ENCODE measurements at regions not wholly inside any gene's neighbourhood (a gene's known extent, or its start where the extent isn't known, plus 50 kb on each side); places are given as distances from the start of the nearest gene placed in this dataset.

- POLR2A ChIA-PET, result no interaction called here
- no peaks in the 10 kb centered on the region for H4K20me1 ChIP-seq (replicated peaks; ENCODE audit: control insufficient read depth, extremely low read depth, insufficient read depth, low read length)
- H3K4me1 ChIP-seq (ENCODE audit: control insufficient read depth, extremely low read depth, insufficient read depth, low read length), result no peaks in the 10 kb centered on the region
- H3K9ac ChIP-seq (replicated peaks; ENCODE audit: extremely low read depth, insufficient read depth, low read length), result no peak overlapping the region
- no peak overlapping the region for H2AFZ ChIP-seq (ENCODE audit: low read depth, low read length)
- H3K4me3 ChIP-seq (replicated peaks in 1 of 3; ENCODE audit: insufficient read depth in 1 of 3, low read depth in 1 of 3, low read length in 3 of 3), result no peak overlapping the region
- no peaks in the 10 kb centered on the region for H3K27me3 ChIP-seq (ENCODE audit: control insufficient read depth in 2 of 2, insufficient read depth in 2 of 2, low read length in 2 of 2)
- no TSS peak for BruUV-seq (replicated peaks)
- CTCF ChIA-PET, result interaction anchor here (0.7 to 1.6 kb wide), 3 partner anchors 9 to 240 kb away, joined by 3 to 5 read pairs (median 3); no protein-coding TSS in a partner anchor
- H3K4me2 ChIP-seq (ENCODE audit: insufficient read depth, low read length), result no peak overlapping the region
- TF ChIP-seq EZH2 (IDR thresholded peaks at IDR 0.05; ENCODE audit: borderline replicate concordance, low read depth, low read length, severe bottlenecking) (no peak), MAX (IDR thresholded peaks at IDR 0.05; ENCODE audit: insufficient read depth, insufficient read length) (no peak), MYC (IDR thresholded peaks at IDR 0.05; ENCODE audit: low read depth, low read length) (no peak), CTCF (IDR thresholded peaks at IDR 0.05; ENCODE audit: extremely low read depth in 1 of 2, insufficient read depth in 1 of 2, low read depth in 1 of 2, low read length in 2 of 2) (no peak), FOS (IDR thresholded peaks at IDR 0.05; ENCODE audit: borderline replicate concordance, insufficient read depth, low read length) (no peak)
- DNase-seq (ENCODE audit: low read depth, low spot score) (no peak), FAIRE-seq (no peak)
- dilution Hi-C loops (cut with MboI; ENCODE audit: extremely low pct_ligation_motif_present, low sequenced_read_pairs), result no loop called here
- H3K36me3 ChIP-seq (ENCODE audit: control insufficient read depth in 2 of 2, extremely low read depth in 1 of 2, insufficient read depth in 2 of 2, low read length in 2 of 2), result no peaks in the 10 kb centered on the region
- no peak overlapping the region for H3K27ac ChIP-seq (ENCODE audit: insufficient read depth, low read depth, low read length)
- no peaks in the 10 kb centered on the region for H3K79me2 ChIP-seq (ENCODE audit: control insufficient read depth, insufficient read depth, low read length)
- intact Hi-C loops (cut with micrococcal nuclease), result no loop called here
- no peaks in the 10 kb centered on the region for H3K9me3 ChIP-seq (replicated peaks; ENCODE audit: control insufficient read depth, insufficient read depth, low read length)
- no peaks in the 10 kb centered on the region for H3K9me1 ChIP-seq (replicated peaks; ENCODE audit: control insufficient read depth, extremely low read depth, insufficient read depth, low read length)
These were observed 1224.0 kb upstream of the CDH18 start for GRCh38 chr5:21212026-21212425.

- no peaks in the 10 kb centered on the region for H3K9me1 ChIP-seq (replicated peaks; ENCODE audit: control insufficient read depth, extremely low read depth, insufficient read depth, low read length)
- H3K9me3 ChIP-seq (replicated peaks; ENCODE audit: control insufficient read depth, insufficient read depth, low read length), result no peaks in the 10 kb centered on the region
- no peaks in the 10 kb centered on the region for H4K20me1 ChIP-seq (replicated peaks; ENCODE audit: control insufficient read depth, extremely low read depth, insufficient read depth, low read length)
- no TSS peak for BruUV-seq (replicated peaks)
- H3K36me3 ChIP-seq (ENCODE audit: control insufficient read depth in 2 of 2, extremely low read depth in 1 of 2, insufficient read depth in 2 of 2, low read length in 2 of 2), result no peaks in the 10 kb centered on the region
- no peaks in the 10 kb centered on the region for H3K4me1 ChIP-seq (ENCODE audit: control insufficient read depth, extremely low read depth, insufficient read depth, low read length)
- TF ChIP-seq FOS (IDR thresholded peaks at IDR 0.05; ENCODE audit: borderline replicate concordance, insufficient read depth, low read length) (no peak), CTCF (IDR thresholded peaks at IDR 0.05; ENCODE audit: extremely low read depth in 1 of 2, insufficient read depth in 1 of 2, low read depth in 1 of 2, low read length in 2 of 2) (no peak), EZH2 (IDR thresholded peaks at IDR 0.05; ENCODE audit: borderline replicate concordance, low read depth, low read length, severe bottlenecking) (no peak), MYC (IDR thresholded peaks at IDR 0.05; ENCODE audit: low read depth, low read length) (no peak), POLR2A (IDR thresholded peaks at IDR 0.05; ENCODE audit: low read depth, low read length) (no peak), GATA2 (IDR thresholded peaks at IDR 0.05; ENCODE audit: insufficient read depth, insufficient read length, low read depth, low read length) (no peak), JUN (IDR thresholded peaks at IDR 0.05; ENCODE audit: borderline replicate concordance, insufficient read depth, insufficient read length, low read depth) (no peak), MAX (IDR thresholded peaks at IDR 0.05; ENCODE audit: insufficient read depth, insufficient read length) (no peak), POLR2AphosphoS5 (IDR thresholded peaks at IDR 0.05; ENCODE audit: insufficient read depth, low read depth, low read length) (no peak)
- dilution Hi-C loops (cut with MboI; ENCODE audit: extremely low pct_ligation_motif_present, low sequenced_read_pairs), result no loop called here
- no peak overlapping the region for H3K9ac ChIP-seq (replicated peaks; ENCODE audit: extremely low read depth, insufficient read depth, low read length)
- no peak for DNase-seq (ENCODE audit: low read depth, low spot score)
- H3K27ac ChIP-seq (ENCODE audit: insufficient read depth, low read depth, low read length), result no peak overlapping the region
- ChIA-PET CTCF (no interaction called here), POLR2A (no interaction called here)
- H3K4me2 ChIP-seq (ENCODE audit: insufficient read depth, low read length), result no peak overlapping the region
- FAIRE-seq, result no peak
- H3K27me3 ChIP-seq (ENCODE audit: control insufficient read depth in 2 of 2, insufficient read depth in 2 of 2, low read length in 2 of 2), result no peaks in the 10 kb centered on the region
- intact Hi-C loops (cut with micrococcal nuclease), result no loop called here
- no peak overlapping the region for H3K4me3 ChIP-seq (replicated peaks in 1 of 3; ENCODE audit: insufficient read depth in 1 of 3, low read depth in 1 of 3, low read length in 3 of 3)
- H3K79me2 ChIP-seq (ENCODE audit: control insufficient read depth, insufficient read depth, low read length), result no peaks in the 10 kb centered on the region
- no peak overlapping the region for H2AFZ ChIP-seq (ENCODE audit: low read depth, low read length)
These were observed 1221.4 kb upstream of the CDH18 start for GRCh38 chr5:21209409-21209808.

Measured in endothelial cell of umbilical vein (primary cell).